ENCODE measurements at regions not wholly inside any gene's neighbourhood (a gene's known extent, or its start where the extent isn't known, plus 50 kb on each side); places are given as distances from the start of the nearest gene placed in this dataset.

DNA sequence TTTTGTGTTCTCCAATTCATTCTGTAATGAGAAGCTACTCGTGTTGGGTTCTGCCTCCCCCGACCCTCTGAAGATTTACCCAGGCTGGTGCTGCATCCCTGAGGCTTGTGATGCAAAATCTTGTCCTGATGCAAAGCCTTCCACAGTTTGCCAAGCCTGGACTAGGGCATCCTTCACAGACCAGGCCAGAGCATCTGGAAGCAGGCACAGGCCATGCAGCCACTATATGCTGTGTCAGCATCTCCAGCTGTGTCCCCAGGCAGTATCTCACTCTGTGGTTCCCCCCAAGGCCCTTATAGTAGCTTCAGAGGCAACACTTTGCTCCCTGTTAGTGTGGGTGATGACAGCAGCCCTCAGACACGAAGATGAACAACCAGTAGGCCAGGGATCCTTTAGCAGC, 77.3 kb upstream of the RCN1 start:
- Histone ChIP-seq H3K4me1 (ENCODE audit: low read length) (peaks cover 4% of the 10 kb centered on the region), H3K4me2 (ENCODE audit: low read length) (no peak overlapping the region), H3K27ac (ENCODE audit: low read length) (no peak overlapping the region), H3K9ac (ENCODE audit: low read length) (no peak overlapping the region), H3K4me3 (ENCODE audit: low read length) (no peak overlapping the region), H3K79me2 (ENCODE audit: low read length) (no peaks in the 10 kb centered on the region), H2AFZ (ENCODE audit: low read depth, low read length) (no peak overlapping the region), H4K20me1 (ENCODE audit: insufficient read depth, low read length) (no peaks in the 10 kb centered on the region), H3K27me3 (ENCODE audit: low read depth, low read length) (peaks cover 34% of the 10 kb centered on the region), H3K9me3 (ENCODE audit: insufficient read depth, low read length) (no peaks in the 10 kb centered on the region), H3K36me3 (replicated peaks; ENCODE audit: low read depth, low read length) (no peaks in the 10 kb centered on the region)
- no peak for TF ChIP-seq EZH2phosphoT487 (IDR thresholded peaks at IDR 0.05; ENCODE audit: low read depth)
- TF ChIP-seq, protein P1, sequence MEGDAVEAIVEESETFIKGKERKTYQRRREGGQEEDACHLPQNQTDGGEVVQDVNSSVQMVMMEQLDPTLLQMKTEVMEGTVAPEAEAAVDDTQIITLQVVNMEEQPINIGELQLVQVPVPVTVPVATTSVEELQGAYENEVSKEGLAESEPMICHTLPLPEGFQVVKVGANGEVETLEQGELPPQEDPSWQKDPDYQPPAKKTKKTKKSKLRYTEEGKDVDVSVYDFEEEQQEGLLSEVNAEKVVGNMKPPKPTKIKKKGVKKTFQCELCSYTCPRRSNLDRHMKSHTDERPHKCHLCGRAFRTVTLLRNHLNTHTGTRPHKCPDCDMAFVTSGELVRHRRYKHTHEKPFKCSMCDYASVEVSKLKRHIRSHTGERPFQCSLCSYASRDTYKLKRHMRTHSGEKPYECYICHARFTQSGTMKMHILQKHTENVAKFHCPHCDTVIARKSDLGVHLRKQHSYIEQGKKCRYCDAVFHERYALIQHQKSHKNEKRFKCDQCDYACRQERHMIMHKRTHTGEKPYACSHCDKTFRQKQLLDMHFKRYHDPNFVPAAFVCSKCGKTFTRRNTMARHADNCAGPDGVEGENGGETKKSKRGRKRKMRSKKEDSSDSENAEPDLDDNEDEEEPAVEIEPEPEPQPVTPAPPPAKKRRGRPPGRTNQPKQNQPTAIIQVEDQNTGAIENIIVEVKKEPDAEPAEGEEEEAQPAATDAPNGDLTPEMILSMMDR (IDR thresholded peaks at IDR 0.05; ENCODE audit: low read depth, low read length), result no peak

GRCh38 chr11:32012049-32012448, 78.8 kb upstream of the RCN1 start:
- Histone ChIP-seq H4K20me1 (ENCODE audit: insufficient read depth, low read length) (no peaks in the 10 kb centered on the region), H3K9me3 (ENCODE audit: insufficient read depth, low read length) (no peaks in the 10 kb centered on the region), H3K9ac (ENCODE audit: low read length) (no peak overlapping the region), H3K27ac (ENCODE audit: low read length) (no peak overlapping the region), H3K4me3 (ENCODE audit: low read length) (no peak overlapping the region), H3K27me3 (ENCODE audit: low read depth, low read length) (peaks cover 34% of the 10 kb centered on the region), H2AFZ (ENCODE audit: low read depth, low read length) (no peak overlapping the region), H3K4me1 (ENCODE audit: low read length) (0 out of 2 replicates have a peak, but pooled peaks cover under 1% of the 10 kb centered on the region), H3K36me3 (replicated peaks; ENCODE audit: low read depth, low read length) (no peaks in the 10 kb centered on the region), H3K79me2 (ENCODE audit: low read length) (no peaks in the 10 kb centered on the region), H3K4me2 (ENCODE audit: low read length) (no peak overlapping the region)
- TF ChIP-seq EZH2phosphoT487 (IDR thresholded peaks at IDR 0.05; ENCODE audit: low read depth), result no peak
- TF ChIP-seq, protein P1 (IDR thresholded peaks at IDR 0.05; ENCODE audit: low read depth, low read length), result no peak

DNA sequence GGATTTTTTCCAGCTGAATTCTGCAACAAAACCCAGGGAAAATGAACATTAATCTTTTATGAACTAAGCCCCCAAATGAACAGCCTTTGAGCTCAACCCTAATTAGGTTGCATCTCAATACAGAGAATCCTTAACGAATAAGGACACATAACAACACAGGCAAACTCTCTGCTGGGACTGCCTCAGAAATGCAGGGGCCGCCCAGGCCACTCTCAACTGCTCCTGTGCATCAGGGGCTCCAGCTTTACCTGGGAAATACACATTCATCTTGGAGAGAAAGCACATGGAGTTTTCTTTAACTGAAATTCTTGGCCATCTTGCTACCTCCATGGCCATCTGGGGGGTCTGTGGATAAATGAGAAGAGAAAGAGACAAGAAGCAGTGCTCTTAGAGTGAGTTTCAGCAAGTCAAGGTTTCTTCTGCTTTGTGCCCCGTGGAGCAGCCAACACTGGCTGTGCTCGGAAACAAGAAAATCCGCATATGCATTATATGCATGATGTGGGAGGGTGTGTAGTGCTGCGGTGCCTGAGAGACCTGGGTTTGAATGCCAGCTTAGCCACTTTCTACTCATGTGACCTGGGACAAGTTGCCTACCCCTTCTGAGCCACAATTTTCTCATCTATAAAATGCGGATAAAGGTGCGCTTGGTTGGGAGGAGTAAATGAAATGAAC, 81.9 kb upstream of the RCN1 start:
- peaks cover 32% of the 10 kb centered on the region for H3K27me3 ChIP-seq (ENCODE audit: low read depth, low read length)
- TF ChIP-seq EZH2phosphoT487 (IDR thresholded peaks at IDR 0.05; ENCODE audit: low read depth), result no peak
- TF ChIP-seq, protein P1 (IDR thresholded peaks at IDR 0.05; ENCODE audit: low read depth, low read length), result no peak
- H3K9ac ChIP-seq (ENCODE audit: low read length), result no peak overlapping the region

GRCh38 chr11:32006799-32007388, 84.0 kb upstream of the RCN1 start:
- no peaks in the 10 kb centered on the region for H4K20me1 ChIP-seq (ENCODE audit: insufficient read depth, low read length)
- peak overlapping the region; percentile 29; the same call in 1 of the 2 replicates for H3K9ac ChIP-seq (ENCODE audit: low read length)
- no peaks in the 10 kb centered on the region for H3K9me3 ChIP-seq (ENCODE audit: insufficient read depth, low read length)
- H3K36me3 ChIP-seq (replicated peaks; ENCODE audit: low read depth, low read length), result no peaks in the 10 kb centered on the region
- peaks cover 10% of the 10 kb centered on the region; the same call in 1 of the 2 replicates for H3K4me1 ChIP-seq (ENCODE audit: low read length)
- H3K79me2 ChIP-seq (ENCODE audit: low read length), result no peaks in the 10 kb centered on the region
- H3K27me3 ChIP-seq (ENCODE audit: low read depth, low read length), result peaks cover 35% of the 10 kb centered on the region
- peak overlapping the region; percentile 99 for H2AFZ ChIP-seq (ENCODE audit: low read depth, low read length)
- peak overlapping the region; percentile 66 for H3K4me3 ChIP-seq (ENCODE audit: low read length)
- H3K27ac ChIP-seq (ENCODE audit: low read length), result no peak overlapping the region
- H3K4me2 ChIP-seq (ENCODE audit: low read length), result peak overlapping the region; percentile 83
- TF ChIP-seq, protein P1 (IDR thresholded peaks at IDR 0.05; ENCODE audit: low read depth, low read length), result peak; percentile 79
- no peak for TF ChIP-seq EZH2phosphoT487 (IDR thresholded peaks at IDR 0.05; ENCODE audit: low read depth)

More for the DNA sequence above, 81.9 kb upstream of the RCN1 start:
- Histone ChIP-seq H4K20me1 (ENCODE audit: insufficient read depth, low read length) (no peaks in the 10 kb centered on the region), H3K4me1 (ENCODE audit: low read length) (peaks cover 10% of the 10 kb centered on the region; the same call in 1 of the 2 replicates), H3K36me3 (replicated peaks; ENCODE audit: low read depth, low read length) (no peaks in the 10 kb centered on the region), H3K4me3 (ENCODE audit: low read length) (no peak overlapping the region), H3K79me2 (ENCODE audit: low read length) (no peaks in the 10 kb centered on the region), H3K27ac (ENCODE audit: low read length) (no peak overlapping the region), H2AFZ (ENCODE audit: low read depth, low read length) (no peak overlapping the region), H3K4me2 (ENCODE audit: low read length) (no peak overlapping the region), H3K9me3 (ENCODE audit: insufficient read depth, low read length) (no peaks in the 10 kb centered on the region)
